ENCODE measurements at regions not wholly inside any gene's neighbourhood (a gene's known extent, or its start where the extent isn't known, plus 50 kb on each side); places are given as distances from the start of the nearest gene placed in this dataset.
"Not testable (repeated sequence)": the region's sequence is repeated elsewhere in the genome, so short reads cannot be mapped to it uniquely, and the experiment has no call there.

DNA sequence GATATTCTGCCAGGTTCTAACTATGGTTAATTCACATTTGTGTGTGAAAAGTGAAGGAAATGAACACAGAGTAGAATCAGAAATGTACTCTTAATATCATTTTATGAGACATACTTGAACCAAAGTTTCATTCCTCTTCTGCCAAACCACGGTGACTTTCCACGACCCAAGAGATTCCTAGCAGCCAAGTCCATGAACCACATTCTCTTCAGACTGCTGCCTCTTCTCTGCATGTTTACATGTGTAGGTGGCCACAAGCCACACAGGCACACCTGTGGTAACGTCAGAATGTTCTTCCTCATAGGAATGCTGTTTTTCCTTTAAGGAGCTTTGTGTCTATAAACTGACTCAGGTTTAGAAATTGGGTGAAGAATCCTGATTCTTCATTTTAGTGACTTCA is 1411.2 kb downstream of the RAPGEF2 start:
- H3K4me3 ChIP-seq (ENCODE audit: low read depth, low read length): no peak overlapping the region
- TF ChIP-seq, protein P1, sequence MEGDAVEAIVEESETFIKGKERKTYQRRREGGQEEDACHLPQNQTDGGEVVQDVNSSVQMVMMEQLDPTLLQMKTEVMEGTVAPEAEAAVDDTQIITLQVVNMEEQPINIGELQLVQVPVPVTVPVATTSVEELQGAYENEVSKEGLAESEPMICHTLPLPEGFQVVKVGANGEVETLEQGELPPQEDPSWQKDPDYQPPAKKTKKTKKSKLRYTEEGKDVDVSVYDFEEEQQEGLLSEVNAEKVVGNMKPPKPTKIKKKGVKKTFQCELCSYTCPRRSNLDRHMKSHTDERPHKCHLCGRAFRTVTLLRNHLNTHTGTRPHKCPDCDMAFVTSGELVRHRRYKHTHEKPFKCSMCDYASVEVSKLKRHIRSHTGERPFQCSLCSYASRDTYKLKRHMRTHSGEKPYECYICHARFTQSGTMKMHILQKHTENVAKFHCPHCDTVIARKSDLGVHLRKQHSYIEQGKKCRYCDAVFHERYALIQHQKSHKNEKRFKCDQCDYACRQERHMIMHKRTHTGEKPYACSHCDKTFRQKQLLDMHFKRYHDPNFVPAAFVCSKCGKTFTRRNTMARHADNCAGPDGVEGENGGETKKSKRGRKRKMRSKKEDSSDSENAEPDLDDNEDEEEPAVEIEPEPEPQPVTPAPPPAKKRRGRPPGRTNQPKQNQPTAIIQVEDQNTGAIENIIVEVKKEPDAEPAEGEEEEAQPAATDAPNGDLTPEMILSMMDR (IDR thresholded peaks at IDR 0.05; ENCODE audit: low read depth, low read length): no peak

GRCh38 chr4:160523231-160523630 is 1420.4 kb downstream of the RAPGEF2 start:
- TF ChIP-seq, protein P1 (IDR thresholded peaks at IDR 0.05; ENCODE audit: low read depth, low read length): no peak

GRCh38 chr4:160537681-160538080 is 1434.8 kb downstream of the RAPGEF2 start:
- no peak overlapping the region for H3K4me3 ChIP-seq (ENCODE audit: low read depth, low read length)
- TF ChIP-seq, protein P1 (IDR thresholded peaks at IDR 0.05; ENCODE audit: low read depth, low read length): no peak

More at GRCh38 chr4:160523231-160523630, 1420.4 kb downstream of the RAPGEF2 start:
- no peak overlapping the region for H3K4me3 ChIP-seq (ENCODE audit: low read depth, low read length)

DNA sequence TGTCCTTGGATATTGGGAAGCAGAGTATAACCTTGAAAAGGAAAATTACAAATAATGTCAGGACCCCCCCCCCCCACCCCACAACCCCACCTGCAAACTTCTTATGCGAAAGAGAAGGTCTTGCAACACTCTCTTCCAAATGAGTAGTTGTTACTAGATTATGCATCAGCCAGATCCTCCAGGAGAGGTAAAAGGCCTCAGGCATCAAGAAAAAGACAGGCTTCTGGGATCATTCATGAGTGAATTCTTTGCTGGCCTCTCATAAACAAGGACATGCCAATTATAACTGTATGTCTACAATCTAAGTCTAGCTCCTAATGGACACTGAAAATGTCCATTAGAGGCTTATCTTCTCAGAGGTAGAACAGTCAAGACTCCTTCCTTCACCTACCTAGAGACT is 1443.3 kb downstream of the RAPGEF2 start:
- TF ChIP-seq, protein P1 (IDR thresholded peaks at IDR 0.05; ENCODE audit: low read depth, low read length): no peak
- H3K4me3 ChIP-seq (ENCODE audit: low read depth, low read length): no peak overlapping the region

DNA sequence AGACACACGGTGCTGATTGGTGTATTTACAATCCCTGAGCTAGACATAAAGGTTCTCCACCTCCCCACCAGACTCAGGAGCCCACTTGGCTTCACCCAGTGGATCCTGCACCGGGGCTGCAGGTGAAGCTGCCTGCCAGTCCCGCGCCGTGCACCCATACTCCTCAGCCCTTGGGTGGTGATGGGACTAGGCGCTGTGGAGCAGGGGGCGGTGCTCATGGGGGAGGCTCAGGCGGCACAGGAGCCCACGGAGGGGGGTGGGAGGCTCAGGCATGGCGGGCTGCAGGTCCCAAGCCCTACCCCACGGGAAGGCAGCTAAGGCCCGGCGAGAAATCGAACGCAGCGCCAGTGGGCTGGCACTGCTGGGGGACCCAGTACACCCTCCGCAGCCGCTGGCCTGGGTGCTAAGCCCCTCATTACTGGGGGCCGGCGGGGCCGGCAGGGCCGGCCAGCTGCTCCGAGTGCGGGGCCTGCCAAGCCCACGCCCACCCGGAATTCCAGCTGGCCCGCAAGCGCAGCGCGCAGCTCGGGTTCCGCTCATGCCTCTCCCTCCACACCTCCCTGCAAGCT is 1447.2 kb downstream of the RAPGEF2 start:
- not testable (repeated sequence) for H3K4me3 ChIP-seq (ENCODE audit: low read depth, low read length)

DNA sequence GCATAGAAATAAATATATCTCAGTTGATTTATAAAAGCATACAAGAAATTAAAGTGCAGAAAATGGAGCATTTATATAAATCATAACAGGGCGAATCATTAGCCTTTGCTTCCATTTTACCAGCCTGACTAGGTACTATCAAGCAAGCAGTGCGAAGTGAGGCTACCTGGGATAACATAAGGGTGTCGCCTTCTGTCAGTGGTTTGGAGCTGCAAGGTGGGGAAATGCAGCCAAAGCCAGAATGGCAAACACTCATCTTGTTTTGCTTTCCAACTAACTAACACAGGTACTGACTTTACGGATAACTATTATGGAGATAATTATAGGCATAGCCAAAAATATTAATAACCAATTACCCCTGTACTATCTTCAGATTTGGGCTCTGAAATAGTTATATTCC is 1459.8 kb downstream of the RAPGEF2 start:
- H3K4me3 ChIP-seq (ENCODE audit: low read depth, low read length): no peak overlapping the region
- TF ChIP-seq, protein P1 (IDR thresholded peaks at IDR 0.05; ENCODE audit: low read depth, low read length): no peak

DNA sequence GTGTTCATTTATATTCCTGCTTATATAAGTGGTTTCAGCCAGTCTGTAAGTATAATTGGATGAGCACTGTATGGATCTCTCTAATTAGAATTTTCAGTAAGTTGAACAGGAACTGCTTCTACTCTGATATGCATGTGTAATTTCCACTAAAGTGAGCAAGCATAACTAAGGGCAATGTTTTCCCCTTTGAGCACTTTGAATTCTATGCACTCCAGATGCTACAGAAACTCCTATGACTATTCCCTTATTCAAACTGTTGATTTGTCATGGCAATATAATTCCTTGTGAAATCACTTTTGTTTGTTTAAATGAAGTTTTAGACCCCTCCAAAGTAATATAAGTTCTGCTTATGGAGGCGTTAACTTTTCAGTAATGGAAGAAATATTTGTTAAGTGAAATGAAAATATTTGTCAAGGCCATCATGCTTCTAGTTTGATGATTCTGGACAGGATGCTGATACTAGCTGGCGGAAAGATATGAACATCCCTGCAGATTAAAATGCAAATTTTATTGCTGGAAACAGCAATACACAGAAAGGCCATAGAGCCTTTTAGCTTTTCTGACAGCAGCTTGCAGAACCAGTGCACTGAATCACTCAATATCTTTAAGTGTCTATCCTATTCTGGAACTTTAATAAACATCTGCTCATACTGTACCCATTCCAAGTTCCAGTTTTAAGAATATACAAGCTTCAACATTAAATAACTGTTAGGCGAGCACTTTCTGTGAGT is 1460.8 kb downstream of the RAPGEF2 start:
- H3K4me3 ChIP-seq (ENCODE audit: low read depth, low read length): no peak overlapping the region
- TF ChIP-seq, protein P1 (IDR thresholded peaks at IDR 0.05; ENCODE audit: low read depth, low read length): no peak
